HEK293T (cell line): ENCODE measurements at regions not wholly inside any gene's neighbourhood (a gene's known extent, or its start where the extent isn't known, plus 50 kb on each side); places are given as distances from the start of the nearest gene placed in this dataset.

Experiments
- BHLHE40 ChIP-seq: fragments of 450-650 bp; IDR thresholded peaks from 2 replicates; pipeline ENCODE4 v1.6.1; 2016; ENCODE audit warnings: mild to moderate bottlenecking, moderate library complexity, borderline replicate concordance
- FOXA1 ChIP-seq: fragments of 450-650 bp; IDR thresholded peaks from 2 replicates; pipeline ENCODE4 v1.6.1; 2016; ENCODE audit warnings: mild to moderate bottlenecking
- FOXK2 ChIP-seq: fragments of 450-650 bp; IDR thresholded peaks from 2 replicates; pipeline ENCODE4 v1.6.1; 2016; ENCODE audit warnings: mild to moderate bottlenecking
- L3MBTL2 ChIP-seq: fragments of 450-650 bp; conservative IDR thresholded peaks from 2 replicates; pipeline ENCODE4 v1.6.1; 2016; ENCODE audit warnings: mild to moderate bottlenecking
- NFRKB ChIP-seq: fragments of 450-650 bp; IDR thresholded peaks from 2 replicates; pipeline ENCODE4 v1.6.1; 2016; ENCODE audit warnings: mild to moderate bottlenecking, moderate library complexity
- SP1 ChIP-seq: fragments of 450-650 bp; IDR thresholded peaks from 2 replicates; pipeline ENCODE4 v1.6.1; 2017
- SUZ12 ChIP-seq: fragments of 450-650 bp; IDR thresholded peaks from 2 replicates; pipeline ENCODE4 v1.6.1; 2016; ENCODE audit warnings: mild to moderate bottlenecking
- TARDBP ChIP-seq: fragments of 450-650 bp; IDR thresholded peaks from 2 replicates; pipeline ENCODE4 v1.6.1; 2016
- ZNF384 ChIP-seq: fragments of 450-650 bp; IDR thresholded peaks from 2 replicates; pipeline ENCODE4 v1.6.1; 2016

DNA sequence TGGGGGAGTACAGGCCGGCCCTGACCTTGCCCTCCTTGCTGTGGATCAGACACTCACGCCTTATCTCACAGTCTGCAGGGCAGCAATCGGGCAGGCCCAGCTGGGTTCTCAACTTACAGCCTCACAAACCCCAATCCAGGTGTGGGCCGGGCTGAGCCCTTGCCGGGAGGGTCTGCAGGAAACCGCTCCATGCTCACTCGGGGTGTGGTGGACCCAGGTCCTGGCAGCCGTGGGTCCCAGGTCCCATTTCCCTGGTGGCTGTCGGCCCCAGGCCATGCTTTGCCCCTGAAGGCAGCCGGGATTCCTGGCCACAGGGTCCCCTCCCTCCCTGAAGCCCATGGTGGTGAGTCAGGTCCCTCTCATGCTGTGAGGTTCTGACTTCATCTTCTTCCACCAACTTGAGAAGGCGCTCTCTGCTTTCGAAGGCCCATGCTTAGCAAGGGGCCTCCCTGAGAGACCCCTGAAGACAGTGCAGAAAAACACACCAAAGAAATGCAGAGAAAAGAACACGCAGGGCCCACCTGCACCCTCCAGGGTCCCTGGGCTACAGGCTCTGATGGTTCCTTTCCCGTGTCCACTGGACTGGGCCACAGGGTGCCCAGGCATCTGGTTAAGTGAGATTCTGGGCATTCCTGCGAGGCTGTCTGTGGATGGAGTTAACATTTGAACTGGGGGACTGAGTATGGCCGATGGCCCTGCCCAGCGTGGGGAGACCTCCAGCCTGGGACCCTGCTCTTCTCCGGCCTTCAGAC is 588.2 kb downstream of the BRD1 start:
- TF ChIP-seq TARDBP: no peak
- TF ChIP-seq FOXA1: no peak
- no peak for TF ChIP-seq SP1
- TF ChIP-seq L3MBTL2: no peak
- TF ChIP-seq ZNF384: no peak
- TF ChIP-seq BHLHE40: no peak
- no peak for TF ChIP-seq FOXK2
- no peak for TF ChIP-seq SUZ12
- no peak for TF ChIP-seq NFRKB
